ENCODE measurements at regions not wholly inside any gene's neighbourhood (a gene's known extent, or its start where the extent isn't known, plus 50 kb on each side); places are given as distances from the start of the nearest gene placed in this dataset.
"Not testable (repeated sequence)": the region's sequence is repeated elsewhere in the genome, so short reads cannot be mapped to it uniquely, and the experiment has no call there.

GRCh38 chr5:177923837-177924236, 72.2 kb downstream of the PROP1 start:
- not testable (repeated sequence) for H3K27me3 ChIP-seq (ENCODE audit: low read length); H4K20me1 ChIP-seq (ENCODE audit: insufficient read depth, low read depth, low read length); H3K36me3 ChIP-seq (ENCODE audit: insufficient read depth, low read length); H3K9ac ChIP-seq (ENCODE audit: low read length); H3K9me2 ChIP-seq (replicated peaks; ENCODE audit: insufficient read depth, low read length); H3K79me2 ChIP-seq (ENCODE audit: low read length); DNase-seq; H3K4me1 ChIP-seq (ENCODE audit: low read length); H3K4me2 ChIP-seq (ENCODE audit: low read depth, low read length, poor library complexity, severe bottlenecking); H3K9me3 ChIP-seq (ENCODE audit: low read length); H2AFZ ChIP-seq (ENCODE audit: low read length); H3K27ac ChIP-seq (ENCODE audit: low read length); H3K4me3 ChIP-seq (ENCODE audit: low read length)

GRCh38 chr5:177923189-177923588, 72.9 kb downstream of the PROP1 start:
- not testable (repeated sequence) for H4K20me1 ChIP-seq (ENCODE audit: insufficient read depth, low read depth, low read length)

DNA sequence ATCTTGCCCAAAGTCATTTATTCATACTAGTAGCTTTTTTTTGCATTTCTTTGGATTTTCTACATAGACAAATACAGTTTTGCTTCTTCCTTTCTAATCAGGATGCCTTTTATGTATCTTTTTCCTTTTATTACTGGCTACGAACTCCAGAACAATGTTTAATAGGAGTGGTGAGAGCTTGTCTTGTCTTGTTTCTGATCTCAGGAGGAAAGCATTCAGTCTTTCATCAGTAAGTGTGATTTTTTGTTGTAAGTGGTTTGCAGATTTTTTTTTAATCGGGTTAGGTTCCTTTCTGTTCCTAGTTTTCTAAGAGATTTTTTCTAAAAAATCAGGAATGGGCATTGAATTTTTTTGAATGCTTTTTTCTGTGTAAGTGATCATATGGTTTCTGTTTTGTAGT, 86.8 kb downstream of the PROP1 start:
- H3K9me2 ChIP-seq (replicated peaks; ENCODE audit: insufficient read depth, low read length) = not testable (repeated sequence)

More at GRCh38 chr5:177923189-177923588, 72.9 kb downstream of the PROP1 start:
- H3K79me2 ChIP-seq (ENCODE audit: low read length); H3K27ac ChIP-seq (ENCODE audit: low read length); H3K4me1 ChIP-seq (ENCODE audit: low read length); H3K36me3 ChIP-seq (ENCODE audit: insufficient read depth, low read length); H3K9me2 ChIP-seq (replicated peaks; ENCODE audit: insufficient read depth, low read length); H3K9me3 ChIP-seq (ENCODE audit: low read length); H2AFZ ChIP-seq (ENCODE audit: low read length); H3K27me3 ChIP-seq (ENCODE audit: low read length); H3K4me3 ChIP-seq (ENCODE audit: low read length); DNase-seq; H3K9ac ChIP-seq (ENCODE audit: low read length); H3K4me2 ChIP-seq (ENCODE audit: low read depth, low read length, poor library complexity, severe bottlenecking): not testable (repeated sequence)

DNA sequence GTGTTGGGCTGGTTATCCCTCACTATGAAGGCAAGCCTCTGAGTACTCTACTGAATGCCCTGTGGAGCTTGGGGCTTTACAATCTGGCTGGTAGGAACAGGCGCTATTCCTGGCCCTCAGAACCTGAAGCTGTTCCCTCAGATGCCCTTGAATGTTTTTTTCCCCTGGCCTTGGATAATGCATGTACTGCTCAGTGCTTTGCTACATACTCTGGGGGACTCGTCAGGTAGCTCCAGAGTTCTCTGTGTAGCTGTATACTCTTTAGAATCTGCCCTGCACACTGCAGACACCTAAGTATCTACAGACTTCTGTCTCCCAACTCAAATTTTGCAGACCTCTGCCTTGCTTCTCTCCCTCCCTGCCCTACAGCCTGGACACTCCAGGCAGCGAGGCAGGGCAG, 93.2 kb downstream of the PROP1 start:
- not testable (repeated sequence) for H3K79me2 ChIP-seq (ENCODE audit: low read length); H3K27ac ChIP-seq (ENCODE audit: low read length); H2AFZ ChIP-seq (ENCODE audit: low read length); H4K20me1 ChIP-seq (ENCODE audit: insufficient read depth, low read depth, low read length); H3K9me2 ChIP-seq (replicated peaks; ENCODE audit: insufficient read depth, low read length); H3K27me3 ChIP-seq (ENCODE audit: low read length); H3K4me2 ChIP-seq (ENCODE audit: low read depth, low read length, poor library complexity, severe bottlenecking); H3K9me3 ChIP-seq (ENCODE audit: low read length); H3K9ac ChIP-seq (ENCODE audit: low read length); H3K4me1 ChIP-seq (ENCODE audit: low read length); H3K4me3 ChIP-seq (ENCODE audit: low read length); H3K36me3 ChIP-seq (ENCODE audit: insufficient read depth, low read length); DNase-seq

More for the DNA sequence above, 86.8 kb downstream of the PROP1 start:
- not testable (repeated sequence) for H3K36me3 ChIP-seq (ENCODE audit: insufficient read depth, low read length); H3K9me3 ChIP-seq (ENCODE audit: low read length); H3K4me1 ChIP-seq (ENCODE audit: low read length); H3K4me3 ChIP-seq (ENCODE audit: low read length); H3K4me2 ChIP-seq (ENCODE audit: low read depth, low read length, poor library complexity, severe bottlenecking); H3K9ac ChIP-seq (ENCODE audit: low read length); H2AFZ ChIP-seq (ENCODE audit: low read length); H3K27ac ChIP-seq (ENCODE audit: low read length); H4K20me1 ChIP-seq (ENCODE audit: insufficient read depth, low read depth, low read length); DNase-seq; H3K27me3 ChIP-seq (ENCODE audit: low read length); H3K79me2 ChIP-seq (ENCODE audit: low read length)

DNA sequence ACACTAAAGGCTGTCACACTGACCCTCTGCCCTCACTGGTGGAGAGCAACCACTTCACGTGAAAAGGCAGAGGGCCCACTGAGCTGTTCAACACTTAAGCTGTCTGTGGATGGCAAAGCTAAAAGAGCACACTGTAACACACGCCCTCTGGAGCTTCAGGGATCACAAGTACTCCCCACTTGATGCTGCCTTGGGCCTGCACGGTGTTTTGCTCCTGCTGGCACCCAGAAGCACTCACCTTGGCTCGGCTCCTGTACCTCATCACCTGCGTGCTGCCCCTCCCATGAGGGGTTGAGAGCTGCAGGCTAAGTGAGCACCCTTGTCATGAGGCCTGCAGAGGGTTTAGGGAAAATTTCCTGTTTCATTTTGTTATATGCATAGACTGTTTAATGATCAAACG, 96.0 kb downstream of the PROP1 start:
- not testable (repeated sequence) for H3K4me3 ChIP-seq (ENCODE audit: low read length); H3K79me2 ChIP-seq (ENCODE audit: low read length); H4K20me1 ChIP-seq (ENCODE audit: insufficient read depth, low read depth, low read length); H2AFZ ChIP-seq (ENCODE audit: low read length); H3K9me3 ChIP-seq (ENCODE audit: low read length); H3K4me2 ChIP-seq (ENCODE audit: low read depth, low read length, poor library complexity, severe bottlenecking); H3K9me2 ChIP-seq (replicated peaks; ENCODE audit: insufficient read depth, low read length); H3K4me1 ChIP-seq (ENCODE audit: low read length); DNase-seq; H3K27me3 ChIP-seq (ENCODE audit: low read length); H3K9ac ChIP-seq (ENCODE audit: low read length); H3K27ac ChIP-seq (ENCODE audit: low read length); H3K36me3 ChIP-seq (ENCODE audit: insufficient read depth, low read length)

DNA sequence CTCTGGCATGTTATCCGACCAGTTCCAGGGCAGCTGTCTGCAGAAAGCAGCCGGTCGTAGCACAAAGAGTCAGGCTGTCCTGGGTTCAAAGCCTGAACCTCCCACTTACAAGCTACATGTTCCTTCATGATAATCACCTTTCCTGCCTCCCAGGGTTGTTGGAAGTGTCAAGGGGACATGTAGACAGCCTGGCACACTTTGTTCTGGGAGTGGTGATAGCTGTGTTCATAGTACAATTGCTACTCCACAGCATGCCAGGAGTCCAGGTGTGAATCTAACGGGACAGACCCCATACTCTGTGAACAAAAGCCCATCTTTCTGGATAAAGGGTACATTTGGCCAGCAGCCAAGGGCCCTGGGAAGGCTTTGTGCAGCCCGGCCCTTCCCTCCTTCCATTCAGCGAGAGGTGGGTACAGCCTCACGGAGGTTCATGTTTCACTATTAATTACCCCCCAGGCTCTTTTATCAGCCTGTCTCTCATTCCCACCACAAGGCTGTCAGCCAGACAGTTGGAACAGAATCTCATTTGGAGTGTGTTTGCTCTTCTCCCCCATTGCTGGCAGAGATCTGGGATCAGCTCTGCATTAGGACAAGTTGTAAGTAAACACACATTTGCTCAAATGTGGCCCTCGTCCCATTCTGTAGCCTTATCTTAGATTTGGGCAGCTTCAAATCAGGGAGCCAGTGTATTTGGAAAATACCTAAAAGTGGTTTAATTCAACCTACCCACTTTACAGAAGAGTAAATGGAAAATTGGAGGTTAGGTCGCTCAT, 101.2 kb downstream of the PROP1 start:
- H3K27ac ChIP-seq (ENCODE audit: low read length); H3K27me3 ChIP-seq (ENCODE audit: low read length); H4K20me1 ChIP-seq (ENCODE audit: insufficient read depth, low read depth, low read length); H3K36me3 ChIP-seq (ENCODE audit: insufficient read depth, low read length); H3K9ac ChIP-seq (ENCODE audit: low read length); H3K4me2 ChIP-seq (ENCODE audit: low read depth, low read length, poor library complexity, severe bottlenecking); H3K9me2 ChIP-seq (replicated peaks; ENCODE audit: insufficient read depth, low read length); H3K9me3 ChIP-seq (ENCODE audit: low read length); H3K4me1 ChIP-seq (ENCODE audit: low read length); H3K79me2 ChIP-seq (ENCODE audit: low read length); DNase-seq; H2AFZ ChIP-seq (ENCODE audit: low read length); H3K4me3 ChIP-seq (ENCODE audit: low read length): not testable (repeated sequence)

DNA sequence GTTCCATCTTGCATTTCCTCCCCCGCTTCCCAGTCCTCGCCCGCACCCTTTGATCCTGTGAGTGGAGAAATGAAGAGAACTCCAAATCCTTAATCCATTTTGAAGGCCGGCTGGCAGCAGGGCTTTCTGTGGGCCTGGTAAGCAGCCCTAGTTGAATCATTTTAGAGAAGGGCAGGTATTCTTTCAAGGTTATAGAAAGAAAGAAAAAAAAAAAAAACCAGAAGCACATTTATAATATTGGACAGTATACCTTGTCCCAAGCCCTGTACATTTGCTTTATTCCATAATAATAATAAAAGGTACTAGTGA, 103.7 kb downstream of the PROP1 start:
- H3K9ac ChIP-seq (ENCODE audit: low read length); H3K4me1 ChIP-seq (ENCODE audit: low read length); H3K9me2 ChIP-seq (replicated peaks; ENCODE audit: insufficient read depth, low read length); H3K4me3 ChIP-seq (ENCODE audit: low read length); H3K79me2 ChIP-seq (ENCODE audit: low read length); H3K27ac ChIP-seq (ENCODE audit: low read length); H3K27me3 ChIP-seq (ENCODE audit: low read length); H2AFZ ChIP-seq (ENCODE audit: low read length); H4K20me1 ChIP-seq (ENCODE audit: insufficient read depth, low read depth, low read length); H3K4me2 ChIP-seq (ENCODE audit: low read depth, low read length, poor library complexity, severe bottlenecking); H3K9me3 ChIP-seq (ENCODE audit: low read length); H3K36me3 ChIP-seq (ENCODE audit: insufficient read depth, low read length); DNase-seq: not testable (repeated sequence)

DNA sequence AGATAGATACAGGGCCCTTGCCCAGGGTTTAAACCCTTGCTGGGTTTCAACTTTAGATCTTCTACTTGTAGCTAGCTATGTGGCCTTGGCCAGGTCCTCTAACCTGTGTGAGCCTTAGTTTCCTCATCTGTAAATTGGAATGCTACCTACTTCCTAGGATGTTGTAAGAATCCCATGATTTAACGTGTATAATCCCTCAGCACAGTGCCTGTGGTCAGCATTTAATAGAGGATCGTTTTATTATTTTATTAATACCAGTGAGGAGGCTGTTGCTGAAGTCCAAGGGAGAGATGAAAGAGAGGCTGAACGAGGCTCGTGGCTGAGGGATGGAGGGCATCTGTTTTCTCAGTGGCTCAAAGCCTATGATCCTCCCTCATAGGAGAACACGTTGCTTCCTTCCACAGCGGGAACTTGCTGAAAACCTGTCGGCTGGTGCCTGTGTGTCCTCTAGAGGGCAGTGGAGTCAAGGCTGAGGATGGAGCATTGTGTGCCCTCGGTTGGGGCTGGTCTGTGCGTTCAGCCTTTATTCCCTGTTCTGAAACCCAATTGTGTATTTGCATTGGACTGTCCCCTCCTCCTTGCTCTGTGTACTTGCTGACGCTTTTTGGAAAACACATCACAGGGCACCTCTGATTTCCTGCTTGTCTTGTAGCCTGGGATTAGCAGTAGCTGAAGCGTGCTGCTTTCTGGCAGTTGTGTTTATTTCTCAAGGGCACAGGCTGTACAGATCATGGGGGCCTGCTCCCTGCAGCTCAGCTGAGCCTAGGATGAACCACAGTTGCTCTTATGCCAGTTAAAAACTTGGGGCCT, 104.3 kb downstream of the PROP1 start:
- not testable (repeated sequence) for H3K9ac ChIP-seq (ENCODE audit: low read length); DNase-seq; H3K9me3 ChIP-seq (ENCODE audit: low read length); H2AFZ ChIP-seq (ENCODE audit: low read length); H4K20me1 ChIP-seq (ENCODE audit: insufficient read depth, low read depth, low read length); H3K79me2 ChIP-seq (ENCODE audit: low read length); H3K9me2 ChIP-seq (replicated peaks; ENCODE audit: insufficient read depth, low read length); H3K36me3 ChIP-seq (ENCODE audit: insufficient read depth, low read length); H3K4me3 ChIP-seq (ENCODE audit: low read length); H3K4me2 ChIP-seq (ENCODE audit: low read depth, low read length, poor library complexity, severe bottlenecking); H3K4me1 ChIP-seq (ENCODE audit: low read length); H3K27me3 ChIP-seq (ENCODE audit: low read length); H3K27ac ChIP-seq (ENCODE audit: low read length)

Measured in Karpas-422 (cell line).